Lower leg skin (tissue), 4 donors: ENCODE measurements at regions not wholly inside any gene's neighbourhood (a gene's known extent, or its start where the extent isn't known, plus 50 kb on each side); places are given as distances from the start of the nearest gene placed in this dataset.

Experiments used
- DNase-seq, 2 donors: peaks; one replicate each; pipeline ENCODE4 v3.0.0-alpha.2; 2019; ENCODE audit warnings: low spot score in 2 of 2
- H3K4me3 ChIP-seq: fragments of 200-600 bp; sonication (generic); 2 replicates; pipeline ENCODE4 v1.5.1; 2017; ENCODE audit warnings: mild to moderate bottlenecking, low read depth; ENCODE audit not compliant: poor library complexity, severe bottlenecking
- CTCF ChIP-seq, 3 donors: fragments of 450-650 bp; IDR thresholded peaks; one replicate each; pipeline ENCODE4 v1.5.1; 2016; ENCODE audit warnings: antibody characterized with exemption in 3 of 3, mild to moderate bottlenecking in 3 of 3, moderate library complexity in 2 of 3
- POLR2A ChIP-seq, 2 donors: fragments of 450-650 bp; IDR thresholded peaks; one replicate each; pipeline ENCODE4 v1.6.1; 2016 to 2017; ENCODE audit warnings: antibody characterized with exemption in 2 of 2, mild to moderate bottlenecking in 1 of 2, moderate library complexity in 1 of 2
- WGBS, 2 donors: methylation state at CpG; one replicate each; pipeline ENCODE4 v1.1.5; 2018; 5-methylcytosine and 5-hydroxymethylcytosine counted together
- intact Hi-C: fragments of 100-400 bp; cut with DNase I; formaldehyde crosslinking; loops from one replicate; pipeline ENCODE4 v1.15.0; 2023; ENCODE audit warnings: low total_unique reads

- TF ChIP-seq POLR2A (IDR thresholded peaks at IDR 0.05) = no peak
- TF ChIP-seq CTCF (IDR thresholded peaks at IDR 0.05) = no peak
- DNase-seq = no peak
- 84 to 88% methylated on average over 7 of the region's 7 CpGs for WGBS, 2 donors
- intact Hi-C loops = no loop called here
- no peak overlapping the region for H3K4me3 ChIP-seq
These were observed 105.0 kb downstream of the PDCL3 start for GRCh38 chr2:100667801-100668200.

DNA sequence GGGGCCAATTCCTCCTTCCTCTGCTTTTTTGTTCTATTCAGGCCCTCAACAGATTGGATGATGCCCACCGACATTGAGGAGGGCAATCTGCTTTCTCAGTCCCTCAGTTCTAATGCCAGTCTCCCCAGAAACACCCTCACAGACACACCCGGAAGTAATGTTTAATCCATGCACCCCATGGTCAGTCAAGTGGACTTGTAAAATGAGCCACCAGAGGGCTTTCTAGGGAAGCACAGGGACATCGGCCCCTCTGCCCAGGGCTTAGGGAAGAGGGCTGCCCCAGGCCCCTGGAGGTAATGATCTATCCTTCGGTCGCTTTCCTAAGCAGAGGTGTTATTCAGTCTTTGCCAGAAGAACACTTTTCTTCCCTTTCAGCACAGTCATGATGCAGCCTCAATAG lies 107.4 kb downstream of the PDCL3 start:
- WGBS, 2 donors = 92 to 96% methylated on average over 5 of the region's 5 CpGs
- no peak overlapping the region for H3K4me3 ChIP-seq
- intact Hi-C loops = no loop called here
- DNase-seq = no peak
- no peak for TF ChIP-seq CTCF (IDR thresholded peaks at IDR 0.05)
- no peak for TF ChIP-seq POLR2A (IDR thresholded peaks at IDR 0.05)

DNA sequence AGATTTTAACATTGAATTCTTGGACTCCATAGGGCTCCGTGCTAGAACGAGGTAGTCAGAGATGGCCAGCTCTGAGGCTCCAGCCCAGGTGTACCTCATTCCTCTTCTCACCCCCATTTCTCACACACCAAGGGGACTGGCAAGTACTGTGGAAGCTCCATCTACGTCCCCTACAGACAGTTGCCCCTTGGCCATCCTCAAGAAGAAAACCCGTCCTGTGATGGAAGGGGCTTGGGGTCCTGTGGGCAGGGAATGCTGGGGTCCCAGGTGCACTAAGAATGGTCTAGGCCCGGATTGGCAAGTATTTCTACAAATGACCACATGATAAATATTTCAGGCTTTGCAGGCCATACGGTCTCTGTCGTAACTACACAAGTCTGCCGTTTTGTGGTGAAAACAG lies 110.3 kb downstream of the PDCL3 start:
- TF ChIP-seq CTCF (IDR thresholded peaks at IDR 0.05) (no peak), POLR2A (IDR thresholded peaks at IDR 0.05) (no peak)
- intact Hi-C loops = no loop called here
- 89 to 95% methylated on average over 8 of the region's 8 CpGs for WGBS, 2 donors
- DNase-seq = no peak
- H3K4me3 ChIP-seq = no peak overlapping the region

DNA sequence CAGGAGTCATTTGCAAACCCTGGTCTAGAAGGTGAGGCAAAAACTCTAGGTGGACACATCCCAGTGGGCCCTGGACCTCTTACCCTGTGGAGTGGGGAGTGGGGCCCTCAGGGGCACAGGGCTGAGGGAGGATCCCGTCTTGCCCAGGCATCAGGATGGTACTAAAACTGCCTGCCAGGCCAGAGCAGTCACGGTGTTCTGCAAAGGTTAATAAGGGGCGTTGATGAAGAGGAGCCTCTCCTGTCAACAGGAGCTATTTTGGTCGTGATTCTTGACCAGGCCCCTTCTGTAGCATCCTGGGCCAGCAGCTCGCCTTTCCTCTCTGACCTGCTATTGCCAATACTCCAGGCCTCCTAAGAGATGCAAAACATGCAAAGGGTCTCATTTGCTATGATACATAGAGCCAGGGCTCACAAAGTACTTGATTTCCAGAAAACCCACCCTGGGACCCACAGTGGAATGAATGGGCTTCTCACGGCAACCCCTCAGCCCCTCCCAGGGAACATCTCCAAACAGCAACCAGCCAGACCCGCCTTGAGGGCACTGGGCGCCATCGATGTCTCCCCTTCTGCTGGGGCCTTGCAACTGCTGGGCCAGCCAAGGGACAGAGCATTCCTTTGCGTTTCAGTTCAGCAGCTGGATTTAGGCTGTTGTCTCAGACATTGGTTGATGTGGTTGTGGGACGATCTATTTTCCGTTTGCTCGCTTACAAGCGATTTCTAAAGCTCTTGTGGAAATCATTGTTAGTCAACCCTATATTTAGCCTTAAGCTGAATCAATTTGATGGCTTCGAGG lies 111.1 kb downstream of the PDCL3 start:
- intact Hi-C loops = no loop called here
- DNase-seq = no peak
- TF ChIP-seq CTCF (IDR thresholded peaks at IDR 0.05) = no peak
- TF ChIP-seq POLR2A (IDR thresholded peaks at IDR 0.05) = no peak
- WGBS, 2 donors = 83 to 86% methylated on average over 14 to 15 of the region's 15 CpGs
- H3K4me3 ChIP-seq = no peak overlapping the region

- no peak for TF ChIP-seq POLR2A (IDR thresholded peaks at IDR 0.05)
- intact Hi-C loops = no loop called here
- 83 to 90% methylated on average over 10 of the region's 10 CpGs for WGBS, 2 donors
- DNase-seq = no peak
- H3K4me3 ChIP-seq = no peak overlapping the region
These were observed 111.9 kb downstream of the PDCL3 start for GRCh38 chr2:100674666-100675065.

DNA sequence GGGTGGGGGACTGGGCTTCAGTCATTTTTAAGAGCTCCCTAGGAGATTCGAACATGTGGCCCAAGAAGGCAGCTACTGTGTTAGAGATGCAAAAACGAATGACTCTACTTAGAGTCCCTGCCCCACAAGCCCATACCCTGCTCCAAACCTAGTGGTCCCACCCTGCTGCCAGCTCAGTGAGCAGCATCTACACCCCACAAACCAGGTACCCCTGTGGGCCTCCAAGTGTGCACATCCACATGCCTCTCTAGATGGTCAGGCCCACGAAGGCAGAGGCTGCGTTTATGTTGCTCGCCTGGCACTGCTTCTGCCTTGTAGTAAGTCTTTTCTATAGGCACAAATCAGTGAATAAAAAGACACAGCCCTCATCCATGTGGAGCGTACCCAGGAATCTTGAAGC lies 112.6 kb downstream of the PDCL3 start:
- intact Hi-C loops = no loop called here
- 90 to 94% methylated on average over 6 of the region's 6 CpGs for WGBS, 2 donors
- TF ChIP-seq CTCF (IDR thresholded peaks at IDR 0.05) (no peak), POLR2A (IDR thresholded peaks at IDR 0.05) (no peak)
- no peak for DNase-seq
- H3K4me3 ChIP-seq = no peak overlapping the region
